Neural crest cell (in vitro differentiated cells): ENCODE measurements at regions not wholly inside any gene's neighbourhood (a gene's known extent, or its start where the extent isn't known, plus 50 kb on each side); places are given as distances from the start of the nearest gene placed in this dataset.

Experiments used
- DNase-seq: peaks from one replicate; pipeline ENCODE4 v3.0.0; 2021; ENCODE audit warnings: low read depth, mixed read lengths, low spot score
- H3K27ac Mint-ChIP-seq: one replicate; pipeline ENCODE4 v1.8.0; 2021; ENCODE audit warnings: mild to moderate bottlenecking, mixed read lengths; ENCODE audit not compliant: unreplicated experiment
- H3K27me3 Mint-ChIP-seq: 2 replicates; pipeline ENCODE4 v1.8.0; 2021; ENCODE audit warnings: low read depth, mild to moderate bottlenecking, mixed read lengths
- H3K36me3 Mint-ChIP-seq: 2 replicates; pipeline ENCODE4 v1.8.0; 2021; ENCODE audit warnings: low read depth, mild to moderate bottlenecking, mixed read lengths
- H3K4me1 Mint-ChIP-seq: 2 replicates; pipeline ENCODE4 v1.8.0; 2021; ENCODE audit warnings: mixed read lengths
- H3K4me3 Mint-ChIP-seq: one replicate; pipeline ENCODE4 v1.8.0; 2021; ENCODE audit warnings: mild to moderate bottlenecking, mixed read lengths
- H3K9me3 Mint-ChIP-seq: 2 replicates; pipeline ENCODE4 v1.8.0; 2021; ENCODE audit warnings: mixed read lengths
- TF ChIP-seq, protein P1 (sequence below): fragments of 200-600 bp; sonication (generic); conservative IDR thresholded peaks from 2 replicates; pipeline ENCODE4 v1.5.0; 2021; ENCODE audit warnings: antibody characterized with exemption, mild to moderate bottlenecking

DNA sequence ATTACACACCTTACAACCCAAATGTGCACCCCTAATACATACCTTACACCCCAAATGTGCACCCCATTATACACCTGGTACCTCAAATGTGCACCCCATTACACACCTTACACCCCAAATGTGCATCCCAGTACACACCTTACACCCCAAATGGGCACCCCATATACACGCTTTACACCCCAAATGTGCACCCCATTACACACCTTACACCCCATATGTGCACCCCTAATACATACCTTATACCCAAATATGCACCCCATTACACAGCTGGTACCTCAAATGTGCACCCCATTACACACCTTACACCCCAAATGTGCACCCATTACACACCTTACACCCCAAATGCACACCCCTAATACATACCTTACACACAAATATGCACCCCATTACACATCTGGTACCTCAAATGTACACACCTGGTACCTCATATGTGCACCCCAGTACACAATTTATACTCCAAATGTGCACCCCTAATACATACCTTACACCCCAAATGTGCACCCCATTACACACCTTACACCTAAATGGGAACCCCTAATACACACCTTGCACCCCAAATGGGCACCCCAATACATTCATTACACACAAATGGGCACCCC, 106.3 kb downstream of the KLF6 start:
- Mint-ChIP-seq H3K27ac (no peak overlapping the region), H3K4me1 (peaks cover 11% of the 10 kb centered on the region), H3K4me3 (no peak overlapping the region), H3K9me3 (peaks cover 2% of the 10 kb centered on the region), H3K36me3 (no peaks in the 10 kb centered on the region), H3K27me3 (no peaks in the 10 kb centered on the region)
- no peak for DNase-seq
- TF ChIP-seq, protein P1, sequence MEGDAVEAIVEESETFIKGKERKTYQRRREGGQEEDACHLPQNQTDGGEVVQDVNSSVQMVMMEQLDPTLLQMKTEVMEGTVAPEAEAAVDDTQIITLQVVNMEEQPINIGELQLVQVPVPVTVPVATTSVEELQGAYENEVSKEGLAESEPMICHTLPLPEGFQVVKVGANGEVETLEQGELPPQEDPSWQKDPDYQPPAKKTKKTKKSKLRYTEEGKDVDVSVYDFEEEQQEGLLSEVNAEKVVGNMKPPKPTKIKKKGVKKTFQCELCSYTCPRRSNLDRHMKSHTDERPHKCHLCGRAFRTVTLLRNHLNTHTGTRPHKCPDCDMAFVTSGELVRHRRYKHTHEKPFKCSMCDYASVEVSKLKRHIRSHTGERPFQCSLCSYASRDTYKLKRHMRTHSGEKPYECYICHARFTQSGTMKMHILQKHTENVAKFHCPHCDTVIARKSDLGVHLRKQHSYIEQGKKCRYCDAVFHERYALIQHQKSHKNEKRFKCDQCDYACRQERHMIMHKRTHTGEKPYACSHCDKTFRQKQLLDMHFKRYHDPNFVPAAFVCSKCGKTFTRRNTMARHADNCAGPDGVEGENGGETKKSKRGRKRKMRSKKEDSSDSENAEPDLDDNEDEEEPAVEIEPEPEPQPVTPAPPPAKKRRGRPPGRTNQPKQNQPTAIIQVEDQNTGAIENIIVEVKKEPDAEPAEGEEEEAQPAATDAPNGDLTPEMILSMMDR: no peak

DNA sequence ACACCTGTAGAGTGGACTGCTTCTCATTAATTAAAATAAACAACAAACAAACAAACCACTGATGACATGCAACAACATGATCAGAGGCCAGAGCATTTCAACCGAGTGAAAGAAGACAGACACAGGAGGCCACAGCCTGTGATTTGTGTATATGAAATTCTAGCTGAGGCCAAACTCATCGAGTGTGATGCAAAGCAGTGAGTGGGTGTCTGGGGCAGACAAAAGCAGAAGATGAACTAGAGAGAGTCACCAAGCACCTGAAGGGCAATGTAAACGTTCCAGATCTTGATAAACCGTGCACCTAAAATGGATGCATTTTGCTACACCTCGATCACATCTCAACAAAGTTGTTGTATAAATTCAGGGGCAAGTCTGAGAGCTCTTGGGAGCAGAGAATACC, 108.4 kb downstream of the KLF6 start:
- TF ChIP-seq, protein P1: no peak
- peaks cover 3% of the 10 kb centered on the region for H3K4me1 Mint-ChIP-seq
- no peaks in the 10 kb centered on the region for H3K27me3 Mint-ChIP-seq
- H3K36me3 Mint-ChIP-seq: no peaks in the 10 kb centered on the region
- no peak overlapping the region for H3K27ac Mint-ChIP-seq
- DNase-seq: no peak
- H3K9me3 Mint-ChIP-seq: peaks cover 2% of the 10 kb centered on the region
- no peak overlapping the region for H3K4me3 Mint-ChIP-seq

DNA sequence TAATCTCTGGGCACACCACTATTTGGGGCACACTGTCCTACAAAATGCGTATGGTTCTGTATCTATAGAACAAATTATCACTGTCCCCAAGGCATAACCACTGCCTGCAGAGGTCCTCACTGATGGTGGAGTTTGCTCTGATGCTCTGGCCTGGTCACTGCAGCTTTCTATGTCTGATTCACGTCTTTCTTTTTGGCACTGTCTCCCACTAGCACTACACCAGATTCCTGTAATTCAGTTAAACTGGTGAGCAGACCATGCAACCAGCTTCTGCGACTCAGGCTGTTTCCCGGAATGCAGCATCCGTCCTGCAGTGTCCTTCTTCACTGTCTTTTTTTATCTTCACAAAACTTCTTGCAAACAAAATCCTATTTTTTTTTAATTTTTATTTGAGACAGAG, 112.8 kb downstream of the KLF6 start:
- Mint-ChIP-seq H3K4me3 (no peak overlapping the region), H3K27ac (no peak overlapping the region), H3K27me3 (no peaks in the 10 kb centered on the region), H3K9me3 (peaks cover 2% of the 10 kb centered on the region), H3K4me1 (peaks cover 22% of the 10 kb centered on the region), H3K36me3 (no peaks in the 10 kb centered on the region)
- TF ChIP-seq, protein P1: no peak
- no peak for DNase-seq

DNA sequence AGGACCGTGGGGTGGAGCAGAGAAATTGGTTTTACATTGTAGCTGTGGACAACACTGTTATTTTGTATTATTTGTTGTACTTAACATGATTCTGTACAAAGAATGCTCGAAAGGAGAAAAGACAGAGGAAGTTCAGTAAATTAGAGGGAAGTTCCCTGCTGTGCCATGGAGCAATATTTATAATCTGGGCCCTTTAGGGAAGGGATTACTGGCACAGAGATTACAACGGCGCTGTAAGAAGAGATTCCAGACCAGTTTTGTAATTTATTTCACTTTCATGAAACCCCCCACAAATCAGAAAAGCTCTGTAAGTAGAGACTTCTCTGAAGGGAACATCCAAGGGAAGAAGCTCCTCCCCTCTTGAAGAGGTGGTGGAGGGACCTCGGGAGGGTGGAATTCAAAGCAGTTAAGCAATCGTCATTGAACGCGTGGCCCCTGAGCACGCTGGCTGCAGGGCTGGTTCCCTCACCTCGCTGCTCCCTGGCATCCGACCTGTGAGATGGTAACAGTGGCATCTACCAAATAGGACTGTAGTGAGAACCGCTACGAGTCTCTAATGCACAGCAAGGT, 113.5 kb downstream of the KLF6 start:
- H3K9me3 Mint-ChIP-seq: peaks cover 2% of the 10 kb centered on the region
- no peak for DNase-seq
- TF ChIP-seq, protein P1: no peak
- H3K27me3 Mint-ChIP-seq: no peaks in the 10 kb centered on the region
- no peak overlapping the region for H3K27ac Mint-ChIP-seq
- no peak overlapping the region for H3K4me3 Mint-ChIP-seq
- H3K4me1 Mint-ChIP-seq: peaks cover 22% of the 10 kb centered on the region
- H3K36me3 Mint-ChIP-seq: no peaks in the 10 kb centered on the region

DNA sequence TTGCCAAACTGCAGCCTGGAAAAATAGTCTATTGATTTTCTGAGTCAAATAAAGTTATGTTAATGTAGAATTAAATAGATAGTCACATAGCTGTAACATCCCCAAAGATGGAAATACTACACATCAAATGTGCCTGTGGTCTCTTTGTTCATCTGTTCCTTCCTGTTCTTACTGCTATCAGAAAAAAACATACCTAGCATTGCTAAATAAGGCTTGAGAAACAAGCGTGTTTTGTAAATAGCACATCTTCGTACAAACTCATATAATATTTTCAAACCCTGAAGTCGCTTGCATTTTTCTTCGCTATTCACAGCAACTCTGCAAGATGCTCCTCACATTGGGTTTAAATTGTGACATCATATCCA, 116.1 kb downstream of the KLF6 start:
- Mint-ChIP-seq H3K4me1 (peaks cover 22% of the 10 kb centered on the region), H3K4me3 (no peak overlapping the region), H3K27ac (no peak overlapping the region)

More for the DNA sequence above, 116.1 kb downstream of the KLF6 start:
- TF ChIP-seq, protein P1: no peak
- no peak for DNase-seq
- Mint-ChIP-seq H3K36me3 (no peaks in the 10 kb centered on the region), H3K9me3 (no peaks in the 10 kb centered on the region), H3K27me3 (no peaks in the 10 kb centered on the region)
